GM18507 (cell line): ENCODE measurements at regions not wholly inside any gene's neighbourhood (a gene's known extent, or its start where the extent isn't known, plus 50 kb on each side); places are given as distances from the start of the nearest gene placed in this dataset.
"Not testable (repeated sequence)": the region's sequence is repeated elsewhere in the genome, so short reads cannot be mapped to it uniquely, and the experiment has no call there.

Source experiments
- DNase-seq: peaks from one replicate; pipeline ENCODE4 v3.0.0; 2011; ENCODE audit warnings: low read depth; ENCODE audit not compliant: insufficient read length; ENCODE audit errors: extremely low spot score
- FAIRE-seq: peaks from 2 replicates; lab custom pipeline; 2011; peaks lifted over from hg19 to GRCh38; lab: Jason Lieb, UNC

DNA sequence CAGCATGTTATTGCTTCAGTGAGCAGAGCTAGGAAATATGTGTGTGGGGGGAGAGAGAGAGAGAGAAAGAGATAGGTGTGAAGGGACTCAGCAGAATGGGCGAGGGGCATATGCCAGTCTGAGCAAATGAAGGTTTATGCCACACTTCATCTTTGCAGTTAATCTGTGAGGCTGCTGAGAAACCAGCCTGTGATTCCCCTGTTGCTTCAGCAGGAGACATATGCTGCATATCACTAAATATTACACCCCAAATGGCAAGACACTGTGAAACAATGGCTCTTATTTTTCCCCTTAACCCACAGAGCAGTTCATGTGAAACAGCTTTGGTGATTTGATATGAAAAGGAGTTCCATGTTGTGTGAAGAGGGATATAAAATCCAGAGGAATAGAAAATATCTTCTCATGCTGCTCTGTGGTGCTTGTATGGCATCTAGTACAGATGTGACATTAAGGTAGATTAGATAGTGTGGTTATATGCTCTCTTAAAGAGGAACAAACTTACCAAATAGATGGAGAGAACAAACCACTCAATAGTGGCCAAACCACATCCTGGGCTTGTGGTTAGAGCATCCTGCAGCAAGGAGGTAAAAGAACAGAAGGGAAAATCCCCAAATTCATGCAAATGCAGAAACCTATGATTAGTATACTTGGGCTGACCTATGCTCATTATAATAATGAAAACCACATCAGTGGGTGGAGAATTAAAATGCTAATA lies 864.2 kb downstream of the FAM181B start:
- FAIRE-seq (peak; percentile 97), DNase-seq (peak; percentile 17)

DNA sequence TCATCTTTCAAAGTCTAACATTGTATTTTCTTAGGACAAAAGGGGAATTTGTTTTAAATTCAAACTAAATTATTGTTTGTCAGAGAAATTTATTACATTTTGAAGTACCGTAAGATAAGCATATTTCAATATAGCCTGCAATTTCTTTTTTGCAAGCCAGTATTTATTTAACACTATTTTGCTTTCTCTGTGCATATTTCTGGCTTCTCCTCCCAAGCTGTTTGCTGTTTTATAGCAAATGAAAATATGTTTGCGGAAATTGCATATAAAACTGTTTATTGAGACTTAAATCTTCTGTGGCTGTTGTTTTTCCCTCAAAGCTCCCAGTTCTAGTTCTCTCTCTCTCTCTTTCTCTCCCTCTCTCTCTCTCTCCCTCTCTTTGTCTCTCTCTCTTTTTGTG lies 866.8 kb downstream of the FAM181B start:
- no peak for FAIRE-seq
- DNase-seq, result no peak

DNA sequence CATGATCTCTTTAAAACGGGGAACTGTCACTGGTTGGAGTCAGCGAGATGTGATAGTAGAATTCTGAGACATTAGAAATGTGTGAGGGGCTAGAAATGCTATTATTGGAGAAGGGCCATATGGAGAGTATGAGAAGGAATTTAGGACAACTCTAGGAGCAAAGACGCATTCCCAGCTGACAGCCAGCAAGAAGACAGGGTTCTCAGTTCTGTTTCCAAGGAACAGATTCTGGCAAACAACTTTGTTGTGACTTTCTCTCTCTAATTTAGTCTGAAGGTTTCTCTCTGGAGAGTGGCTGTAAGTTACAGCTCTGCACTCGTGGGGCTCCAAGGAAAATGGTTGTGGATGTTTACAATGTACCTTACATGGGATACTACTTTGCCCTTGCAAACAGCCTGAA lies 876.3 kb downstream of the FAM181B start:
- FAIRE-seq, result no peak
- no peak for DNase-seq

DNA sequence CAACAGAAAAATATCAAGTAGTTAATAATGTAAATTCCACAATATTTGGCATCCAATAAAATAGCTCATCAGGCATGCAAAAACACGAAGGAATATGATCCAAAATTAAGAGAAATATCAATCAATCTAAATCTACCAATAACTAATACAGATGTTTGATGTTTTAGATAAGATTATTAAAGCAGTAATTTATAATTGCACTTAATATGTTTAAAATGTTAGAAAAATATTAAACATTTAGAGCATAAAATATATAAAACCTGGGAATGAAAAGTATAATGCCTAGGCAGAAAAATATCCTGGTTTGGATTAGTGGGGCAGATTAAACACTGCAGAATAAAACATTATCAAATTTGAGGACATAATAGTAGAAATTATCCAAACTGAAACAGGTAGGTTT lies 879.9 kb downstream of the FAM181B start:
- FAIRE-seq (no peak), DNase-seq (no peak)

DNA sequence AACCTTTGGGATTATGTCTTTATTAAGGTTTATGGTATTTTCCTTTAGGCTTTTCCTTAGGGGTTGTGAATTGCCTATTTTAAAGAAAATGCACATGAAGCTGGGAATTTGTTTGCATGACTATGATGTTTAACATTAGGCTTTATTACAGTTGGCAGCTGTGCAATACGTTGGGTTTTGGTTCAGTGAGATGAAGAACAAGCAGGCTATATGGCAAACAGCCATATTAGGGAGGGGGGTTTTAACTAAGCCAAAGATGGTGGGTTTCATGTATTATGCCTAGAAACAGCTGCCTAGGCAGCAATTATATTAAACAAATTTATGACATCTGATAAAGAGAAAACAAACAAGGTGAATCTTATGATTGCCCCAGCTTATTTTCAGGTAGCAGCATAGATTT lies 880.8 kb downstream of the FAM181B start:
- no peak for FAIRE-seq
- no peak for DNase-seq

DNA sequence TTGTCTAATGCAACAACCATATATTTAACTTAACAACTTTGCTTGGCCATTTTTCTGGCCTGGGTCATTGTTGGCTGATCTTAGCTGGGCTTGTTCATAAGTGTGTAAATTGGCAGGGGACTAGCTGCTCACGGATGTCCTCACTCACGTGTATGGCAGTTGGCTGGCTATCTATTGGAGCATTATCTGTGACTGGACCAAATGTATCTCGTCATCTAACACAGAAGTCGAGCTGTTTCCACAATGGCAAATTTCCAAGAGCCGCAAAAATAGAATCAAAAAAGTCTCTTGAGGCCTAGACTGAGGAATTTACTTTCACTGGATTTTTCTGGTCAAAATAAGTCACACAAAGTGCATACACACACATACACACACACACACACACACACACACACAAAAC lies 893.3 kb downstream of the FAM181B start:
- FAIRE-seq (no peak), DNase-seq (no peak)

DNA sequence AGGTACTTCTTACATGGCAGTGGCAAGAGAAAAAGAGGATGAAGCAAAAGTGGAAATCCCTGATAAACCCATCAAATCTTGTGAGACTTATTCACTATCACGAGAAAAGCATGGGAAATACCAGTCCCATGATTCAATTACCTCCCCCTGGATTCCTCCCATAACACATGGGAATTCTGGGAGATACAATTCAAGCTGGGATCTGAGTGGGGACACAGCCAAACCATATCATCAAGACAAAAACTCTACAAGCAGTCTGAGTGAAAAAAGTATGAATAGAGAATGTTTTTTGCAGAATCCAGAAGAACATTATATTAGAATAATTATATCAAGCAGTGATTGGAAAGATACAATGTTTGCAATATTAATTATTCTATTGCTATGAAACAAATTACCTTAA lies 893.7 kb downstream of the FAM181B start:
- no peak for FAIRE-seq
- no peak for DNase-seq

DNA sequence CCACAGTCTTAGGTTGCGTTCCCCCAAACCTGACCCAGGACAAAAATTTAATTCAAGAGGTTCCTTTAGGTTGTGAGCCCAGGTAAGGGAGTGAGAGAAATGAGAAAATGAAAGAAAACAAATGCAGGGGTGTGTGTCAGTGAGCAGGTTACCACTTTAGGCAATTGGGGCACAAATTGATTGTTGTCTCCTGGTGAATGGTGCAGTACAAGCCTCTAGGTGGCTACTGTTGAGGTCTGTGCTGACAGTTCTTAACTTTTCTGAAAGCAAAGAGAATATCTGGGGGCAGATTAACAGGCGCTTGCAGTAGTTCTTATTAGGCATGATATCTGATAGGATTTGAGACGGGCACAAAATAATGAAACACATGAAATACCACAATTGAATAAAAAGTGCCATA lies 894.6 kb downstream of the FAM181B start:
- FAIRE-seq (no peak), DNase-seq (no peak)

DNA sequence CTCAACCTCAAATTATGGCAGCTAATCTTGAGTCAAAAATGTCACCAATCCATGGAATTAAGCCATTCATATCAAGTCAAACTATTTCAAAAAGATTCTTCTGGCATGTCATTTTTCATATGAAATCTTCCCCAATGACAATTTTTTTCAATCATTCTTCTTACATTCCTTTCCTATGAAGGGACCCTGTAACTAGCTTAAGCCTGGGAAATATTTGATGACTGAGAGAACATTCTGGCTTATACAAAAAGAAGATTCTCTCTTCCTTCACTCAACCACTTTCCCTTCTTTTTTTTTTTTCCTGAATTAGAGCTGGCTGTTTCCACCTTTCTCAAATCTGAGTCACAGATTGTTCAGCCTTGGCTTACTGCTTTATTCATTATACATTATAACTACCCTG lies 903.7 kb downstream of the FAM181B start:
- no peak for FAIRE-seq
- DNase-seq, result no peak

DNA sequence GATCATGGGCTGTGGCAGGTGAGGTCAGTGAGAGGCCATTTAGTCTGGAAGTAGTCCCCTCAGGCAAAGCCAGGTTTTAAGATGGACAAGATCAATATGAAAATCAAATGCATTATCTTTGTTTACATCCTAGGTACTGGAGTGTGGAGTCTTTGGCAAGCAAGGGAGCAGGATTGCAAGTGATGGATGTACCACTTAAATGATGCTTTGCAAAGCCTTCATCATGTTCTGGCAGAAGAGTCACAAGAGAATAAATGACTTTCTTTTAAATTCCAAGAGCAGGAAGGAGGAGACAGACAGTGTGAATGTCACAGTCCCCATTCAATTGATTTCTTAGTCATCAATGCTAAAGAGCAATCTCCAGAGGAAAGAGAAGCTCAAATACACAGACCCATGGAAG lies 908.3 kb downstream of the FAM181B start:
- DNase-seq (no peak), FAIRE-seq (no peak)

DNA sequence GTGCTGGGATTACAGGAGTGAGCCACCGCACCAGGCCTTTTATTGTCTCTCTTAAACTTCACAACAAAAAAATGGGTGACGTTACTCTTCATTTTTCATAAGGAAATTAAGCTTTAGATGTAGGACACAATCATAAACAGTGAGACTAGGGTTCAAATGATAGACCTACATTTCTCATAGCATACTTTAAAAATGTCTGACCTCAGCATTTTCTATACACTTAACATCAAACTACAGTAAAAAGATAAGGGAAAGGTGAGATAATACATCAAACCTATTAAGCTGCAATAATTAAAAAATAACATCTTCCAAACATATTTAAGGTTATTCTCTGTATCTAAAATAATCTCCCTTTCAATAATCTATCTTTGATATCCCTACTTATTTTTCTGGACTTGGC lies 914.2 kb downstream of the FAM181B start:
- FAIRE-seq, result no peak
- no peak for DNase-seq

DNA sequence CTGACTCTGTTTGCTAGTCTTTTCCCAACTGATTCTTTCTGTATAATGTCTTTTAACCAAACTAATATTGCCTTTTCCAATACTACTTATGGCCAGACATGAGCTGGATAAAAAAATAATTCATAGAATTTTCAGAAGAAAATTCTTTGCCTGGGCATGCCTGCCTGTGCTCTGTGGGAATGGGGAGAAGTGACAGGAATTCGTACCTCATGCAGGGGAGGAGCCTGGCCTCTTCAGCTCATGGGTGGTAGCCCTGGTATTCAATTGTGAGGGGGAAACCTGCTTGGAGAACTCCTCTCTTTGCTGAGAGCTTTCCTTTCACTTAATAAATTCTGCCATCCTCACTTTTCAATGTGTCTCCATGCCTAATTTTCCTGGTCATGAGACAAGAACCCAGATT lies 928.8 kb downstream of the FAM181B start:
- no peak for FAIRE-seq
- DNase-seq, result no peak

DNA sequence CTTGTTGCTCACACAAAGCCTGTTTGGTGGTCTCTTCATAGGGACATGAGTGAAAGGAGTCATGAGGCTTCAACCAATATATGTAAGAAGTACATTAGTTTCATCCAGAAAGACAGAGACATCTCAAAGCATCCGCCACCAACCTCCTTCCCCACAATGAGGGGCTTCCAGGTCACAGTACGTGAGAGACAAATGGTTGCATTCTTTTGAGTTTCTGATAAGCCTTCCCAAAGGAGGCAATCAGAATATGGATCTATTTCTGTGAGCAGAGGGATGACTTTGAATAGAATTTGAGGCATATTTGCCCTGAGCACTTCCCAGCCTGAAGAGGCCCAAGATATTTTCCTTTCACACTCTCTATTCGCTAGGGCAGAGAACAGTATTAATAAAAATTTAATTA lies 931.1 kb downstream of the FAM181B start:
- no peak for FAIRE-seq
- DNase-seq, result no peak

DNA sequence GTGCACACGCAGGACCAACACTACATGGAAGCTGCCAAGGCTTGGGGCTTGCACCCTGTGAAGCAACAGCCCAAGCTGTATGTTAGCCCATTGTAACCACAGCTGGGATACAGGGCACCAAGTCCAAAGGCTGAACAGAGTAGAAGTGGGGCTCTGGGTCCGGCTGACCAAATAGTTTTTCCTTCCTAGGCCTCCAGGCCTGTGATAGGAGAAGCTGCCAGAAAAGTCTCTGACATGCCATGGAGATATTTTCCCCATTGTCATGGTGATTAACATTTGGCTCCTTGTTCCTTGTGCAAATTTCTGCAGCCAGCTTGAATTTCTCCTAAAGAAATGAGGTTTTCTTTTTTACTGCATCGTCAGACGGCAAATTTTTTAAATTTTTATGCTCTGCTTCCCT lies 941.2 kb downstream of the FAM181B start:
- no peak for FAIRE-seq
- DNase-seq, result no peak

DNA sequence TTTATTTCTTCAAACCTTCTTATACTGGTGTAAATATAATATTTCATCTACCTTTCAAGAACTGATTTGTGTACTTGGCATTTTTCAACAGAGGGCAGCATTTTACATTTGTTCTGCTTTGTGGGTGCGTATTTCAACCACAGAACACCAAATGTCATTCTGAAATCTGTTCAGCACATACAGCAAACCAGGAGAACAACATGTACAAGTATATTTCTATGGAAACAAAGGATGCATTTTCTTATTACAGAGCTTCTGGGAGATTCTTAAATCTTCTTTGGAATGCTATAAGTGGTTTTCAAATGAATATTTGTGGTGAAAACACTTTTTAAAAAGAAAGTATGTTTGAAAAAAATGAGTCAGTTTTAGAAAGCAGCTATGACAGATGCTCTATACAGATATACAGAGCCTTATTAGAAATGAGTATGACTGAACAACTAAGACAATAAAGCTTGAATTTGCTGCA lies 946.0 kb downstream of the FAM181B start:
- DNase-seq, result no peak
- FAIRE-seq, result no peak

DNA sequence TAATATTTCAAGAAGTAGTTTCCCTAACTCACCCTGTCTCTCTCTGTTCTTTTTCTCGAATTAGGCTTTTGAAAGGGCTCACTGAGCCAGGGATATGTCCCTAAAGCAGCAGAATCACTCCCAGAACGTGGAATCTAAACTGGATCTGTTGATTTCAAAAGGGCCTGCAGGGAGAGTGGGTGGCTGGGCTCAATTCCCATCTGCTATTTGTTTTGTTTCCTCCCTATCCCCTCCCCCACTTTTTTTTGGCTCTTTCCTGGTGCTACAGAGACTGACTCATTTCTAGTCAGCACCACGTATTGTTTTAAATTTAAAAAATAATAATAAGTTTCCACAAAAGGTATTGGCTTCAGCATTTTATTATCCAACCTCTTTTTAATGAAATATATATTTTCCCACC lies 961.5 kb downstream of the FAM181B start:
- FAIRE-seq (no peak), DNase-seq (no peak)

DNA sequence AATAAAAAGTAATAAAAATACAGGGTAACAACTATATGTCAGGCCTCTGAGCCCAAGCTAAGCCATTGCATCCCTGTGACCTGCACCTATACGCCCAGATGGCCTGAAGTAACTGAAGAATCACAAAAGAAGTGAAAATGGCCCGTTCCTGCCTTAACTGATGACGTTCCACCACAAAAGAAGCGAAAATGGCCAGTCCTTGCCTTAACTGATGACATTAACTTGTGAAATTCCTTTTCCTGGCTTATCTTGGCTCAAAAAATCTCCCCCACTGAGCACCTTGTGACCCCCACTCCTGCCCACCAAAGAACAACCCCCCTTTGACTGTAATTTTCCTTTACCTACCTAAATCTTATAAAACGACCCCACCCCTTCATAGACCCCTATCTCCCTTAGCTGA lies 963.8 kb downstream of the FAM181B start:
- DNase-seq, FAIRE-seq: not testable (repeated sequence)

DNA sequence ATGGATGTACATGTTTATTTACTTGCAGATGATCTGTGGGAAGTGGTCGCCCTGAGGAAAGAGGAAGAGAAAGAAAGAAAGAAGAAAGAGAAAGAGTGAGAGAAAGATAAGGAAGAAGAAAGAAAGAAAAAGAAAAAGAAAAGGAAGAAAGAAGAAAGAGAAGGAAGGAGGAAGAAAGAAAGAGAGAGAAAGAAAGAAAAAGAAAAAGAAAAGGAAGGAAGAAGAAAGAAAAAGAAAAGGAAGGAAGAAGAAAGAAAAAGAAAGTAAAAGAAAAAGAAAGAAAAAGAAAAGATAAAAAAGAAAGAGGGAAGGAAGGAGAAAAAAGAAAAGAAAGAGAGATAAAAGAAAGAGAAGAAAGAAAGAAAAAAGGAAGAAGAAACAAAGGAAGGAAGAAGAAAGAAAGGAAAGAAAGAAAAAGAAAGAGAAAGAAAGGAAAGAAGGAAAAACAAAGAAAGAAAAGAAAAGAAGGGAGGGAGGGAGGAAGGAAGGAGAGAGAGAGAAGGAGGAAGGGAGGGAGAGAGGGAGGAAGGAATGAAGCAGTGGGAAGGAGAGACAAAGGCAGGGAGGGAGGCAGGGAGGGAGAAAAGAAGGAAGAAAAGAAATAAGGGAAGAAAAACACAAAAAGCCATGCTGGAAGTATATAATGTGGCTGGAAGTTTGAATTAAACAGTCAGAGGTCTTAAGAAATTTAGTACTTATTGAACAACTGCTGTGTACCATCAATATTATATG lies 976.6 kb downstream of the FAM181B start:
- no peak for FAIRE-seq
- no peak for DNase-seq

DNA sequence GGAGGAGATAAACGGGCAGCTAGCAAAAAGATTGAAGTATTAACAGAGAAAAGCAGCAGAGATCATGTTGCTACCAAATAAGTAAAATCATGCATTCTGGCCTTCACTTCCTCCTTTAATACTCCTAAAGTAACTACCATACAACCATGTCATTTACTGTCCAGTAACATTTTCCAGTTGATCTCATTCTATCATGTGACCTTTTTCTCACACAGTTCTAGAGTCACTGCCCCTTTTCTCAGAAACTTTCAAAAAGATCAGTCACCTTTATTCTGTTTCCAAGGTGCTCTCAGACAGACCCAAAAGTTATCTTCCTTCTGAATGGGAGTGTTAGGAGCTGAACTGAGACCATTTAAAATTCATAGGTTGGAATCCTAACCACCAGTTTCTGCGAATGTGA lies 984.4 kb downstream of the FAM181B start:
- DNase-seq (no peak), FAIRE-seq (no peak)

DNA sequence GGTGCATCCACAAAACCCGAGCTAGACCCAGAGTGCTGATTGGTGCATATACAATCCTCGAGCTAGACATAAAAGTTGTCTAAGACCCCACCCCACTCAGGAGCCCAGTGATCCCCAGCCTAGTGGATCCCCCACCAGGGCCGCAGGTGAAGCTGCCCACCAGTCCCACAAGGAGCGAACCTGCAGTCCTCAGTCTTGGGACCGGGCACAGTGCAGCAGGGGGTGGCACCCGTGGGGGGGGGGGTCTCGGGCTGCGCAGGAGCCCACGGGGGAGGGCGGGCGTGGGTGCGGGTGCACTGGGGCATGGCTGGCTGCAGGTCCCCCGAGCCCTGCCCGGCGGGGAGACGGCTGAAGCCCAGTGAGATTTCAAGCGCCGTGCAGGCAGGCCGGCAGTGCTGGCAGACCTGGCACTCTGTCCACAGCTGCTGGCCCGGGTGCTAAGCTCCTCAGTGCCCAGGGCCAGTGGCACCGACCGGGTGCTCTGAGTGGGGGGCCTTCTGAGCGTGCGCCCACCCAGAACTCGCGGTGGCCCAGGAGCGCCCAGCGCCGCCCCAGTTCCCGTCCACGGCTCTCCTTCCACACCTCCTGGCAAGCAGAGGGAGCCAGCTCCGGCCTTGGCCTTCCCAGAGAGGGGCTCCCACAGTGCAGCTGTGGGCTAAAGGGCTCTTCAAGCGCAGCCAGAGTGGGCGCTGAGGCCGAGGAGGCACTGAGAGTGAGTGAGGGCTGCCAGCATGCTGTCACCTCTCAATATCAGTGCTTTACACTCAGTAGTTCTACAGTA lies 989.1 kb downstream of the FAM181B start:
- no peak for FAIRE-seq
- DNase-seq, result no peak

DNA sequence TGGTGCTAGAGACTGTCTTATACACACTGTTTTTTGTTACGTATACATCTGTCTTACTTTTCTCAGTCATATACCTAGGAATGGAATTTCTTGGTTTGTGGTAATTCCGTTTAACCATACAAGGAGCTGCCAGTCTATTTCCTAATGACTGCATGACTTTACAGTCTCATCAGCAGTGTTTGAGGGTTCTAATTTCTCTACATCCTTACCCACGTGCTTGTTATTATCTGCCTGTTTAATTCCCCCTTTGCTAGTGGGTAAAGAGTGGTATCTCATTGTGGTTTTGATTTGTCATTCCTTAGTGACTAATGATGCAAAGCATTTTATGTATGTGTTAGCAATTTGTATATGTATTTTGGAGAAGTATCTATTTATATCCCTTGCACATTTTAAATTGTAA lies 1008.0 kb downstream of the FAM181B start:
- FAIRE-seq (no peak), DNase-seq (no peak)
